ENCODE measurements at regions not wholly inside any gene's neighbourhood (a gene's known extent, or its start where the extent isn't known, plus 50 kb on each side); places are given as distances from the start of the nearest gene placed in this dataset.
A peak's percentile ranks its signal among the peaks of the same experiment; 100 is the strongest.
"Not testable (repeated sequence)": the region's sequence is repeated elsewhere in the genome, so short reads cannot be mapped to it uniquely, and the experiment has no call there.

GRCh38 chr17:77631307-77631706, 327.2 kb upstream of the TNRC6C start:
- FAIRE-seq (no peak), DNase-seq (ENCODE audit: low read depth) (no peak)
- TF ChIP-seq CTCF (IDR thresholded peaks at IDR 0.05; ENCODE audit: insufficient read depth, low read length, severe bottlenecking): no peak
- no peak overlapping the region for H3K4me3 ChIP-seq (ENCODE audit: low read depth, low read length)
- no peaks in the 10 kb centered on the region for H3K36me3 ChIP-seq (ENCODE audit: control insufficient read depth, insufficient read depth, low read length)
- H3K27me3 ChIP-seq (ENCODE audit: control insufficient read depth, insufficient read depth, low read length): peaks cover 2% of the 10 kb centered on the region

- no peak for TF ChIP-seq CTCF (IDR thresholded peaks at IDR 0.05; ENCODE audit: insufficient read depth, low read length, severe bottlenecking)
- no peak for DNase-seq (ENCODE audit: low read depth)
- Histone ChIP-seq H3K36me3 (ENCODE audit: control insufficient read depth, insufficient read depth, low read length) (no peaks in the 10 kb centered on the region), H3K4me3 (ENCODE audit: low read depth, low read length) (no peak overlapping the region), H3K27me3 (ENCODE audit: control insufficient read depth, insufficient read depth, low read length) (peaks cover 2% of the 10 kb centered on the region)
- FAIRE-seq: no peak
These were observed 325.9 kb upstream of the TNRC6C start for GRCh38 chr17:77632619-77633018.

- FAIRE-seq: no peak
- Histone ChIP-seq H3K4me3 (ENCODE audit: low read depth, low read length) (no peak overlapping the region), H3K36me3 (ENCODE audit: control insufficient read depth, insufficient read depth, low read length) (no peaks in the 10 kb centered on the region), H3K27me3 (ENCODE audit: control insufficient read depth, insufficient read depth, low read length) (peaks cover 2% of the 10 kb centered on the region)
- DNase-seq (ENCODE audit: low read depth): no peak
- no peak for TF ChIP-seq CTCF (IDR thresholded peaks at IDR 0.05; ENCODE audit: insufficient read depth, low read length, severe bottlenecking)
These were observed 323.8 kb upstream of the TNRC6C start for GRCh38 chr17:77634710-77635109.

GRCh38 chr17:77635176-77635575, 323.3 kb upstream of the TNRC6C start:
- DNase-seq (ENCODE audit: low read depth): no peak

GRCh38 chr17:77635785-77636184, 322.7 kb upstream of the TNRC6C start:
- FAIRE-seq: peak; percentile 100
- H3K36me3 ChIP-seq (ENCODE audit: control insufficient read depth, insufficient read depth, low read length); H3K27me3 ChIP-seq (ENCODE audit: control insufficient read depth, insufficient read depth, low read length); DNase-seq (ENCODE audit: low read depth); H3K4me3 ChIP-seq (ENCODE audit: low read depth, low read length): not testable (repeated sequence)

More at GRCh38 chr17:77635176-77635575, 323.3 kb upstream of the TNRC6C start:
- TF ChIP-seq CTCF (IDR thresholded peaks at IDR 0.05; ENCODE audit: insufficient read depth, low read length, severe bottlenecking): no peak
- Histone ChIP-seq H3K4me3 (ENCODE audit: low read depth, low read length) (no peak overlapping the region), H3K36me3 (ENCODE audit: control insufficient read depth, insufficient read depth, low read length) (no peaks in the 10 kb centered on the region), H3K27me3 (ENCODE audit: control insufficient read depth, insufficient read depth, low read length) (peaks cover 2% of the 10 kb centered on the region)
- FAIRE-seq: no peak

- Histone ChIP-seq H3K27me3 (ENCODE audit: control insufficient read depth, insufficient read depth, low read length) (peaks cover 2% of the 10 kb centered on the region), H3K4me3 (ENCODE audit: low read depth, low read length) (no peak overlapping the region), H3K36me3 (ENCODE audit: control insufficient read depth, insufficient read depth, low read length) (no peaks in the 10 kb centered on the region)
- DNase-seq (ENCODE audit: low read depth) (no peak), FAIRE-seq (no peak)
- no peak for TF ChIP-seq CTCF (IDR thresholded peaks at IDR 0.05; ENCODE audit: insufficient read depth, low read length, severe bottlenecking)
These were observed 321.4 kb upstream of the TNRC6C start for GRCh38 chr17:77636835-77637817.

Measured in bronchial epithelial cell (primary cell).